Colonic mucosa (tissue), 4 donors: ENCODE measurements at regions not wholly inside any gene's neighbourhood (a gene's known extent, or its start where the extent isn't known, plus 50 kb on each side); places are given as distances from the start of the nearest gene placed in this dataset.

Source experiments
- DNase-seq: peaks from one replicate; pipeline ENCODE4 v3.0.0-alpha.2; 2020
- H3K27ac ChIP-seq: fragments of 200-600 bp; one replicate; pipeline ENCODE4 v1.8.0; 2021
- H3K27me3 ChIP-seq: fragments of 200-600 bp; one replicate; pipeline ENCODE4 v1.8.0; 2021
- H3K36me3 ChIP-seq: fragments of 200-600 bp; one replicate; pipeline ENCODE4 v1.8.0; 2021
- H3K4me1 ChIP-seq: fragments of 200-600 bp; one replicate; pipeline ENCODE4 v1.8.0; 2021; ENCODE audit warnings: mild to moderate bottlenecking
- H3K4me3 ChIP-seq: fragments of 200-600 bp; one replicate; pipeline ENCODE4 v1.8.0; 2021
- H3K9ac ChIP-seq, 2 donors: one replicate each; pipeline ENCODE4 v1.7.0; 2013; ENCODE audit warnings: control low read depth in 2 of 2, low read depth in 2 of 2, low read length in 2 of 2
- H3K9me3 ChIP-seq: fragments of 200-600 bp; one replicate; pipeline ENCODE4 v1.8.0; 2021
- CTCF ChIP-seq: fragments of 200-600 bp; IDR thresholded peaks from one replicate; pipeline ENCODE4 v1.8.0; 2022; ENCODE audit warnings: antibody characterized with exemption, mild to moderate bottlenecking
- intact Hi-C: fragments of 100-400 bp; cut with DNase I; formaldehyde crosslinking; loops from one replicate; pipeline ENCODE4 v1.14.1; 2022
- donor health status: healthy.
- donor health status: DM: no; HTN: no; CAD: no.
- donor health status: DM: no; HTN: no; CAD: no.

GRCh38 chr4:62948108-62948507 lies 1461.1 kb downstream of the TECRL start:
- H3K27ac ChIP-seq = no peak overlapping the region
- H3K4me3 ChIP-seq = no peak overlapping the region
- no peaks in the 10 kb centered on the region for H3K4me1 ChIP-seq
- no peaks in the 10 kb centered on the region for H3K27me3 ChIP-seq
- no peaks in the 10 kb centered on the region for H3K36me3 ChIP-seq
- H3K9ac ChIP-seq = no peak overlapping the region
- no peaks in the 10 kb centered on the region for H3K9me3 ChIP-seq
- no peak for DNase-seq
- no peak for TF ChIP-seq CTCF
- intact Hi-C loops = no loop called here

DNA sequence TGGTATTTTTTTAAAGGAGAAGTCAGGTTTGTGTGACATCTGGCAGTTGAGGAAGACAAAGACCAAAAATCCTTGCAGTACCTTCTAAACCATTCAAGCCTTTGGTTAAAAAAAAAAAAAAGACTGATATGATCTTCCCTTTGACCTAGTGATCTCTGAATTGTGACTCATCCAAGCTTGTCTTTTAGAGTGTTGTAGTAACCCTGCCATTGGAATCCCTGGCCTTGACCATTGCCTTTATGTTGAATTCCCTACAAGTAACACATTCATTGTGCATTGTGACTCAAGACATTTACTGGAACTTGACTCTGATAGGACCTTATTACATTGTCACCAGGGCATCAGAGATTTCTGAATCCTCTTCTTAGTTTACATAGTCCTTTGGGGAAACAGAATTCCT lies 1469.0 kb downstream of the TECRL start:
- Histone ChIP-seq H3K27ac (no peak overlapping the region), H3K27me3 (no peaks in the 10 kb centered on the region), H3K4me1 (no peaks in the 10 kb centered on the region), H3K9me3 (no peaks in the 10 kb centered on the region), H3K36me3 (no peaks in the 10 kb centered on the region), H3K4me3 (no peak overlapping the region), H3K9ac (no peak overlapping the region)
- no peak for DNase-seq
- intact Hi-C loops = no loop called here
- TF ChIP-seq CTCF = no peak

- no peak overlapping the region for H3K27ac ChIP-seq
- DNase-seq = no peak
- no peaks in the 10 kb centered on the region for H3K36me3 ChIP-seq
- TF ChIP-seq CTCF = no peak
- H3K9ac ChIP-seq = no peak overlapping the region
- intact Hi-C loops = no loop called here
- no peaks in the 10 kb centered on the region for H3K9me3 ChIP-seq
- H3K4me3 ChIP-seq = no peak overlapping the region
- no peaks in the 10 kb centered on the region for H3K27me3 ChIP-seq
- H3K4me1 ChIP-seq = no peaks in the 10 kb centered on the region
Measured at GRCh38 chr4:62930884-62931283, 1478.4 kb downstream of the TECRL start.

DNA sequence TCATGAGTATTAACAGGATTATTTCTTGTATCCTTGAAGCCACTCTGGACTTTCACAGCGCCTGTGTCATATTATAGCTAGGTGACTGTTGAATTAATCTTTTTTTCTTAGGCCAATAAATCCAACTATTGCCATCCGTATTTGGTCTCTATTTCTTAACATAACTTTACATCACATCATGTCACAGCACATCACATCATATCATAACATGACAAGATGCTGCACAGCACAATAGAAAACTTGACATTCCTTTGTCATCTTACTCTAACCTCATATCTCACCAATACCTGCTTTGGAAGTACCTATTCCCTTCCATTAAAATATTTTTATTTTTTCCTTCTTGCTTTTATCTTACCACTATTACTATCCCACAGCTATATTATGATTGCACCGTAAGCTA lies 1480.8 kb downstream of the TECRL start:
- Histone ChIP-seq H3K4me3 (no peak overlapping the region), H3K4me1 (no peaks in the 10 kb centered on the region), H3K9me3 (no peaks in the 10 kb centered on the region), H3K27ac (no peak overlapping the region), H3K9ac (no peak overlapping the region), H3K36me3 (no peaks in the 10 kb centered on the region), H3K27me3 (no peaks in the 10 kb centered on the region)
- intact Hi-C loops = no loop called here
- DNase-seq = no peak
- TF ChIP-seq CTCF = no peak

- Histone ChIP-seq H3K27ac (no peak overlapping the region), H3K9me3 (no peaks in the 10 kb centered on the region), H3K27me3 (no peaks in the 10 kb centered on the region), H3K4me1 (no peaks in the 10 kb centered on the region), H3K9ac (no peak overlapping the region), H3K36me3 (no peaks in the 10 kb centered on the region), H3K4me3 (no peak overlapping the region)
- TF ChIP-seq CTCF = no peak
- intact Hi-C loops = no loop called here
- no peak for DNase-seq
Measured at GRCh38 chr4:62927574-62927973, 1481.7 kb downstream of the TECRL start.

GRCh38 chr4:62923783-62924182 lies 1485.5 kb downstream of the TECRL start:
- intact Hi-C loops = no loop called here
- Histone ChIP-seq H3K9ac (no peak overlapping the region), H3K4me1 (no peaks in the 10 kb centered on the region), H3K27ac (no peak overlapping the region), H3K4me3 (no peak overlapping the region), H3K36me3 (no peaks in the 10 kb centered on the region), H3K9me3 (no peaks in the 10 kb centered on the region), H3K27me3 (no peaks in the 10 kb centered on the region)
- TF ChIP-seq CTCF = no peak
- no peak for DNase-seq
